SK-N-SH treated with all-trans-retinoic acid at 6 μM for 48 hours (cell line): ENCODE measurements at regions not wholly inside any gene's neighbourhood (a gene's known extent, or its start where the extent isn't known, plus 50 kb on each side); places are given as distances from the start of the nearest gene placed in this dataset.

Experiments
- ATAC-seq: fragments of 200-7000 bp; cut with Tn5 transposase; 3 replicates; pipeline ENCODE4 v1.9.1; 2020; ENCODE audit warnings: mild to moderate bottlenecking, moderate library complexity
- ARNTL ChIP-seq: fragments of 450-650 bp; formaldehyde crosslinking; IDR thresholded peaks from 2 replicates; pipeline ENCODE4 v1.5.0; 2020; ENCODE audit warnings: low read depth, mild to moderate bottlenecking, moderate library complexity, borderline replicate concordance
- BACH2 ChIP-seq: fragments of 250-450 bp; sonication (Bioruptor Pico); IDR thresholded peaks from 2 replicates; pipeline ENCODE4 v1.9.0; 2021; ENCODE audit warnings: mild to moderate bottlenecking, borderline replicate concordance
- ESRRG ChIP-seq: fragments of 250-450 bp; sonication (Bioruptor Pico); IDR thresholded peaks from 2 replicates; pipeline ENCODE4 v1.6.1; 2021; ENCODE audit warnings: mild to moderate bottlenecking
- GLIS3 ChIP-seq: fragments of 250-450 bp; sonication (Bioruptor Pico); IDR thresholded peaks from 2 replicates; pipeline ENCODE4 v1.5.0; 2020; ENCODE audit warnings: mild to moderate bottlenecking, moderate library complexity
- ISL1 ChIP-seq: fragments of 250-450 bp; sonication (Bioruptor Pico); IDR thresholded peaks from 2 replicates; pipeline ENCODE4 v2.1.2; 2022; ENCODE audit warnings: mild to moderate bottlenecking, moderate library complexity
- OSR1 ChIP-seq: fragments of 250-450 bp; sonication (Bioruptor Pico); IDR thresholded peaks from 2 replicates; pipeline ENCODE4 v1.8.0; 2022; ENCODE audit warnings: moderate library complexity, mild to moderate bottlenecking, inconsistent platforms
- PPARA ChIP-seq: fragments of 250-450 bp; sonication (Bioruptor Pico); IDR thresholded peaks from 2 replicates; pipeline ENCODE4 v1.5.0; 2020; ENCODE audit warnings: mild to moderate bottlenecking, borderline replicate concordance
- RARB ChIP-seq: fragments of 250-450 bp; sonication (Bioruptor Pico); IDR thresholded peaks from 2 replicates; pipeline ENCODE4 v1.8.0; 2021; ENCODE audit warnings: mild to moderate bottlenecking, moderate library complexity
- TCF4 ChIP-seq: fragments of 250-450 bp; sonication (Bioruptor Pico); IDR thresholded peaks from 2 replicates; pipeline ENCODE4 v1.8.0; 2021; ENCODE audit warnings: mild to moderate bottlenecking, moderate library complexity, borderline replicate concordance
- TOX ChIP-seq: fragments of 250-450 bp; sonication (Bioruptor Pico); IDR thresholded peaks from 2 replicates; pipeline ENCODE4 v1.8.0; 2021; ENCODE audit warnings: mild to moderate bottlenecking, moderate library complexity, borderline replicate concordance
- ZFP3 ChIP-seq: fragments of 250-450 bp; sonication (Bioruptor Pico); IDR thresholded peaks from 2 replicates; pipeline ENCODE4 v1.5.0; 2020; ENCODE audit warnings: mild to moderate bottlenecking, moderate library complexity
- ZNF565 ChIP-seq: fragments of 450-650 bp; formaldehyde crosslinking; conservative IDR thresholded peaks from 2 replicates; pipeline ENCODE4 v1.5.0; 2020; ENCODE audit warnings: low read depth, mild to moderate bottlenecking, moderate library complexity
- ZNF70 ChIP-seq: fragments of 450-650 bp; formaldehyde crosslinking; IDR thresholded peaks from 2 replicates; pipeline ENCODE4 v1.5.0; 2020; ENCODE audit warnings: mild to moderate bottlenecking, moderate library complexity
- ZNF8 ChIP-seq: fragments of 450-650 bp; formaldehyde crosslinking; IDR thresholded peaks from 2 replicates; pipeline ENCODE4 v1.5.0; 2020; ENCODE audit warnings: mild to moderate bottlenecking, moderate library complexity
- TF ChIP-seq, protein P1 (sequence below): fragments of 250-450 bp; sonication (Bioruptor Pico); IDR thresholded peaks from 2 replicates; pipeline ENCODE4 v1.5.1; 2021; ENCODE audit warnings: mild to moderate bottlenecking, moderate library complexity
- TF ChIP-seq, protein P2 (sequence below): fragments of 250-450 bp; sonication (Bioruptor Pico); IDR thresholded peaks from 2 replicates; pipeline ENCODE4 v1.5.0; 2020; ENCODE audit warnings: mild to moderate bottlenecking, moderate library complexity
- TF ChIP-seq, protein P3 (sequence below): fragments of 250-450 bp; sonication (Bioruptor Pico); IDR thresholded peaks from 2 replicates; pipeline ENCODE4 v1.5.1; 2020; ENCODE audit warnings: low read depth, mild to moderate bottlenecking, moderate library complexity
- TF ChIP-seq, protein P4 (sequence below): fragments of 250-450 bp; sonication (Bioruptor Pico); IDR thresholded peaks from 2 replicates; pipeline ENCODE4 v1.8.0; 2021; ENCODE audit warnings: low read depth, mild to moderate bottlenecking, moderate library complexity, borderline replicate concordance
- TF ChIP-seq, protein P5 (sequence below): fragments of 250-450 bp; sonication (Bioruptor Pico); IDR thresholded peaks from 2 replicates; pipeline ENCODE4 v1.8.0; 2020; ENCODE audit warnings: mild to moderate bottlenecking, moderate library complexity, borderline replicate concordance

DNA sequence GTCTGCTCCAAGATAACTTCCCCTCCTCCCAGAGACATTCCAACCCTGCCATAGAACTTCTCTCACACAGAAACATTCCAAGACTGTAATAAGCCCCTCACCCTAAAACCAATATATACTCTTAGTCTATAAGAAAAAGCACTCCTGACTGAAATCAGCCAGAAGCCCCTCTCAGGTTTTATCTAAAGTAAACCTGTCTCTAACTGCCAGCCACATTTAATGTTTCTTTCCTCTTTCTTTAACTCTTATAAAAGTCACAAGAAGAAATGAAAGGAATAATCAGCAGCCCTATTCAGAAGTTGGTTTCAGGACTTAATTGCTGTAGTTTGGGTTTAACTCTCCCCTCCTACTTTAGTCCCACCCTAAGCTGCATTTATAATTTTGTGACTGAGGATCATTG lies 165.0 kb upstream of the ZCCHC13 start:
- TF ChIP-seq, protein P1, sequence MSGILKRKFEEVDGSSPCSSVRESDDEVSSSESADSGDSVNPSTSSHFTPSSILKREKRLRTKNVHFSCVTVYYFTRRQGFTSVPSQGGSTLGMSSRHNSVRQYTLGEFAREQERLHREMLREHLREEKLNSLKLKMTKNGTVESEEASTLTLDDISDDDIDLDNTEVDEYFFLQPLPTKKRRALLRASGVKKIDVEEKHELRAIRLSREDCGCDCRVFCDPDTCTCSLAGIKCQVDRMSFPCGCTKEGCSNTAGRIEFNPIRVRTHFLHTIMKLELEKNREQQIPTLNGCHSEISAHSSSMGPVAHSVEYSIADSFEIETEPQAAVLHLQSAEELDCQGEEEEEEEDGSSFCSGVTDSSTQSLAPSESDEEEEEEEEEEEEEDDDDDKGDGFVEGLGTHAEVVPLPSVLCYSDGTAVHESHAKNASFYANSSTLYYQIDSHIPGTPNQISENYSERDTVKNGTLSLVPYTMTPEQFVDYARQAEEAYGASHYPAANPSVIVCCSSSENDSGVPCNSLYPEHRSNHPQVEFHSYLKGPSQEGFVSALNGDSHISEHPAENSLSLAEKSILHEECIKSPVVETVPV = no peak
- TF ChIP-seq, all 23 proteins: peak for 0
- no peak for ATAC-seq

DNA sequence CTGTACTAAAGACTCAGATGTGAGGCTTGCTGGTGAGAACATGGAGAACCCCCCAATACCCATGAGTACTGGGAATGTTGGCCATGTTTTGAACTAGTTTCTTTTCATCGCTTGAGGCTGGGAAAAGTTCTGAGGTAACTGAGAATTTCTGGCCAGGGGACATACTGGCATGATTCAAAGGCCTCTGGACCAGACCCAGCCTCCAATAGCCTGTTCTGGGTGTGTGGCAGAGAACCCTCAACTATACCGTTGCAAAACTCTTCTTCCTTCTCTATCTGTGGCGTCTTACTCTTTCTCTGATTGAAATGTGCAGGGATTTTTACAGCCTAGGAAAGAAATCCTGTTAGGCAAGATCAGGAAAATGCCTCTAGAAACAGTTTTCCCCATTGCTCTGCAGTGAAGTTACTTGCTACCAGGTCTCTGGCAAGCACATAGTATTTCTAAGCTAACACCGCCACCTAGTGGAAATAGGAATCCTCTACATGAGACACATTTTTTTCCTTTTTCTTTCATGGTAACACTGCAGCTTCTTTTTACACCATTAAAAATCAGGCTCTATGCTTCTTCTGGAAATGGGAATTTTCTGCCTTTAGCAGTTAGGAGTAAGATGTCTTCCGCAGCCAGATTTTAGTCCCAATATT lies 170.7 kb upstream of the ZCCHC13 start:
- TF ChIP-seq RARB (CRISPR knock-in tag) = no peak
- TF ChIP-seq, protein P2, sequence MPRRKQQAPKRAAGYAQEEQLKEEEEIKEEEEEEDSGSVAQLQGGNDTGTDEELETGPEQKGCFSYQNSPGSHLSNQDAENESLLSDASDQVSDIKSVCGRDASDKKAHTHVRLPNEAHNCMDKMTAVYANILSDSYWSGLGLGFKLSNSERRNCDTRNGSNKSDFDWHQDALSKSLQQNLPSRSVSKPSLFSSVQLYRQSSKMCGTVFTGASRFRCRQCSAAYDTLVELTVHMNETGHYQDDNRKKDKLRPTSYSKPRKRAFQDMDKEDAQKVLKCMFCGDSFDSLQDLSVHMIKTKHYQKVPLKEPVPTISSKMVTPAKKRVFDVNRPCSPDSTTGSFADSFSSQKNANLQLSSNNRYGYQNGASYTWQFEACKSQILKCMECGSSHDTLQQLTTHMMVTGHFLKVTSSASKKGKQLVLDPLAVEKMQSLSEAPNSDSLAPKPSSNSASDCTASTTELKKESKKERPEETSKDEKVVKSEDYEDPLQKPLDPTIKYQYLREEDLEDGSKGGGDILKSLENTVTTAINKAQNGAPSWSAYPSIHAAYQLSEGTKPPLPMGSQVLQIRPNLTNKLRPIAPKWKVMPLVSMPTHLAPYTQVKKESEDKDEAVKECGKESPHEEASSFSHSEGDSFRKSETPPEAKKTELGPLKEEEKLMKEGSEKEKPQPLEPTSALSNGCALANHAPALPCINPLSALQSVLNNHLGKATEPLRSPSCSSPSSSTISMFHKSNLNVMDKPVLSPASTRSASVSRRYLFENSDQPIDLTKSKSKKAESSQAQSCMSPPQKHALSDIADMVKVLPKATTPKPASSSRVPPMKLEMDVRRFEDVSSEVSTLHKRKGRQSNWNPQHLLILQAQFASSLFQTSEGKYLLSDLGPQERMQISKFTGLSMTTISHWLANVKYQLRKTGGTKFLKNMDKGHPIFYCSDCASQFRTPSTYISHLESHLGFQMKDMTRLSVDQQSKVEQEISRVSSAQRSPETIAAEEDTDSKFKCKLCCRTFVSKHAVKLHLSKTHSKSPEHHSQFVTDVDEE (CRISPR knock-in tag) = no peak
- TF ChIP-seq, protein P3, sequence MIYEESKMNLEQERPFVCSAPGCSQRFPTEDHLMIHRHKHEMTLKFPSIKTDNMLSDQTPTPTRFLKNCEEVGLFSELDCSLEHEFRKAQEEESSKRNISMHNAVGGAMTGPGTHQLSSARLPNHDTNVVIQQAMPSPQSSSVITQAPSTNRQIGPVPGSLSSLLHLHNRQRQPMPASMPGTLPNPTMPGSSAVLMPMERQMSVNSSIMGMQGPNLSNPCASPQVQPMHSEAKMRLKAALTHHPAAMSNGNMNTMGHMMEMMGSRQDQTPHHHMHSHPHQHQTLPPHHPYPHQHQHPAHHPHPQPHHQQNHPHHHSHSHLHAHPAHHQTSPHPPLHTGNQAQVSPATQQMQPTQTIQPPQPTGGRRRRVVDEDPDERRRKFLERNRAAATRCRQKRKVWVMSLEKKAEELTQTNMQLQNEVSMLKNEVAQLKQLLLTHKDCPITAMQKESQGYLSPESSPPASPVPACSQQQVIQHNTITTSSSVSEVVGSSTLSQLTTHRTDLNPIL = no peak
- TF ChIP-seq ZNF8 (CRISPR knock-in tag) = no peak
- TF ChIP-seq ARNTL (CRISPR knock-in tag) = no peak
- TF ChIP-seq ZNF565 = no peak
- TF ChIP-seq ZFP3 (CRISPR knock-in tag) = no peak
- ATAC-seq = peak; percentile 97

DNA sequence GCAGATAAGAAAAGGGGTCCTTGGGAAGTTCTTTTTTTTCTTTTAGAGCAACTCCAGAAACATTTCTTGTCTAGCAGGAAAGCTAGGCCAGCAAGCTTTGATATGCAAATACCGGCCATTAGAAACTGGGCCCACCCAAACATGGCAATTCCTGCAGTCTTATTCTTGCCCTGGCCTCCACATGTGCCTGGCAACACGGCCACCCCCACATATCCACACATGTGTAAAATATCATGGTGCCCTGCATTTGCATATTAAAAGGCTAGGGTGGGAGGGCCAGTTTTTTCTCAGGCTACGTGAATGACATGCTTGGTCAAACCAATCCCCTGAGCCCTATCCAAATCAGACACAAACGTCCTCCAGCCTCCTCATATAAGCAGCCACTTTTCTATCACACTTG lies 171.7 kb upstream of the ZCCHC13 start:
- TF ChIP-seq ZNF565 (no peak), GLIS3 (no peak), ESRRG (CRISPR knock-in tag) (no peak), TOX (CRISPR knock-in tag) (no peak)
- TF ChIP-seq, protein P4, sequence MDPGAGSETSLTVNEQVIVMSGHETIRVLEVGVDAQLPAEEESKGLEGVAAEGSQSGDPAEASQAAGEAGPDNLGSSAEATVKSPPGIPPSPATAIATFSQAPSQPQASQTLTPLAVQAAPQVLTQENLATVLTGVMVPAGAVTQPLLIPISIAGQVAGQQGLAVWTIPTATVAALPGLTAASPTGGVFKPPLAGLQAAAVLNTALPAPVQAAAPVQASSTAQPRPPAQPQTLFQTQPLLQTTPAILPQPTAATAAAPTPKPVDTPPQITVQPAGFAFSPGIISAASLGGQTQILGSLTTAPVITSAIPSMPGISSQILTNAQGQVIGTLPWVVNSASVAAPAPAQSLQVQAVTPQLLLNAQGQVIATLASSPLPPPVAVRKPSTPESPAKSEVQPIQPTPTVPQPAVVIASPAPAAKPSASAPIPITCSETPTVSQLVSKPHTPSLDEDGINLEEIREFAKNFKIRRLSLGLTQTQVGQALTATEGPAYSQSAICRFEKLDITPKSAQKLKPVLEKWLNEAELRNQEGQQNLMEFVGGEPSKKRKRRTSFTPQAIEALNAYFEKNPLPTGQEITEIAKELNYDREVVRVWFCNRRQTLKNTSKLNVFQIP (CRISPR knock-in tag) = no peak
- ATAC-seq = no peak

DNA sequence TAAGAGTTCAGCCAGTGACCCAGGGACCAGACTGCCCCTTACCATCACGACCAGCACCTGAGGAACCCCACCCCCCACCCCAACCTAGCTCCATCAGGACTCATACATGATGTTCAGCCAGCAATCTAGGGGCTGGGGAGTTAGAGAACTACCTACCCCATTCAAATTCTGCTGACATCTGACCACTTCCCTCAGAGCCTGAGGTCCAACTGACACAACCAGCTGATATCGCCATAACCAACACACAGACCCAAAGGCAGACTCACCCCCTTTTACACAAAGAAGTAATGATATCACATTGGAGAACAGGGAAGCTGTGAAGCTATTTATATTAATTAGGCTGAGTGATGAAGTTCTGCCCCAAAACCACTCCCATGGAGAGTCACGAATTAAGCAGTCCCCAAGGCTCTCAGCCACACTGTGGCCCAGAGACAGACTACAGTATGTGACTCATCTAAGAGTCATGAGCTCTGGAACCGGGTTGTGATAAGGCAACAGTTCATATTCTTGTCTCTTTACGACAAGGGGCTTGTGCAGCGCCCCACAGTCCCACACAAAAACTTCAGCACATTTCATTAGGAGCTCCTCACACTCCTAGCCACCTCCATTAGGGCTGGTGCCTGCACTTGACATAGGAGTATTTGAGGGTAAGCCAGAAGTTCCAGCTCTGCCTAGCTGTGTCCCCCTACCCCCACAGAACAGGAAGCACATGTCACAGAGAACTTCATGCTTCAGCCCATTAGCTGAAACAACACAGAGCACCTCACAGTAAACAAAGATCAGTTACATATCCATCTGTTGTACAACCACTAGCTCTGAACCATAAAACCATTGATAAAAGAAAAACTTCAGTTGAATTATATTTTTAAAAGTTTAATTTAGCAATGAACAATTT lies 184.7 kb upstream of the ZCCHC13 start:
- ATAC-seq = peak; percentile 95
- TF ChIP-seq, protein P3 = no peak
- no peak for TF ChIP-seq TCF4 (CRISPR knock-in tag)
- TF ChIP-seq RARB (CRISPR knock-in tag) = no peak
- no peak for TF ChIP-seq ZNF70 (CRISPR knock-in tag)
- TF ChIP-seq, protein P5, sequence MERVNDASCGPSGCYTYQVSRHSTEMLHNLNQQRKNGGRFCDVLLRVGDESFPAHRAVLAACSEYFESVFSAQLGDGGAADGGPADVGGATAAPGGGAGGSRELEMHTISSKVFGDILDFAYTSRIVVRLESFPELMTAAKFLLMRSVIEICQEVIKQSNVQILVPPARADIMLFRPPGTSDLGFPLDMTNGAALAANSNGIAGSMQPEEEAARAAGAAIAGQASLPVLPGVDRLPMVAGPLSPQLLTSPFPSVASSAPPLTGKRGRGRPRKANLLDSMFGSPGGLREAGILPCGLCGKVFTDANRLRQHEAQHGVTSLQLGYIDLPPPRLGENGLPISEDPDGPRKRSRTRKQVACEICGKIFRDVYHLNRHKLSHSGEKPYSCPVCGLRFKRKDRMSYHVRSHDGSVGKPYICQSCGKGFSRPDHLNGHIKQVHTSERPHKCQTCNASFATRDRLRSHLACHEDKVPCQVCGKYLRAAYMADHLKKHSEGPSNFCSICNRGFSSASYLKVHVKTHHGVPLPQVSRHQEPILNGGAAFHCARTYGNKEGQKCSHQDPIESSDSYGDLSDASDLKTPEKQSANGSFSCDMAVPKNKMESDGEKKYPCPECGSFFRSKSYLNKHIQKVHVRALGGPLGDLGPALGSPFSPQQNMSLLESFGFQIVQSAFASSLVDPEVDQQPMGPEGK (CRISPR knock-in tag) = no peak
- no peak for TF ChIP-seq ISL1 (CRISPR knock-in tag)
- no peak for TF ChIP-seq PPARA (CRISPR knock-in tag)
- TF ChIP-seq, protein P4 (CRISPR knock-in tag) = no peak
- no peak for TF ChIP-seq ESRRG (CRISPR knock-in tag)
- TF ChIP-seq BACH2 (CRISPR knock-in tag) = no peak
- TF ChIP-seq GLIS3 = no peak
- no peak for TF ChIP-seq OSR1
